Adrenal gland (tissue), 5 donors: ENCODE measurements at regions not wholly inside any gene's neighbourhood (a gene's known extent, or its start where the extent isn't known, plus 50 kb on each side); places are given as distances from the start of the nearest gene placed in this dataset.

Source experiments
- CTCF ChIP-seq, 6 experiments: fragments of 450-650 bp in 4 of 6; fragments of 200-600 bp in 2 of 6; sonication (generic) in 1 of 6; IDR thresholded peaks; 1 replicate in 5 of 6; 2 replicates in 1 of 6; pipeline versions ENCODE4 v1.5.1 to v1.8.0; 2016 to 2021; ENCODE audit warnings: antibody characterized with exemption in 6 of 6, mild to moderate bottlenecking in 2 of 6, moderate library complexity in 1 of 6
- POLR2A ChIP-seq, 2 donors: fragments of 450-650 bp; IDR thresholded peaks; one replicate each; pipeline ENCODE4 v1.6.1; 2017; ENCODE audit warnings: antibody characterized with exemption in 2 of 2, mild to moderate bottlenecking in 2 of 2, moderate library complexity in 1 of 2
- donor health status: DM: no; HTN: no; CAD: no.

- no peak for TF ChIP-seq POLR2A (IDR thresholded peaks at IDR 0.05)
- TF ChIP-seq CTCF (IDR thresholded peaks at IDR 0.05) = no peak
Measured at GRCh38 chr6:26270486-26270861, 94.5 kb upstream of the BTN3A2 start.
